K562 (cell line): ENCODE measurements at regions not wholly inside any gene's neighbourhood (a gene's known extent, or its start where the extent isn't known, plus 50 kb on each side); places are given as distances from the start of the nearest gene placed in this dataset.

Source experiments
- ATF2 ChIP-seq: sonication (generic); formaldehyde crosslinking; IDR thresholded peaks from 2 replicates; pipeline ENCODE4 v1.8.1; 2022; ENCODE audit warnings: missing genetic modification reagents
- DPF2 ChIP-seq: fragments of 450-650 bp; IDR thresholded peaks from 2 replicates; pipeline ENCODE4 v1.6.1; 2016
- TAF1 ChIP-seq: IDR thresholded peaks from 2 replicates; pipeline ENCODE4 v1.6.1; 2011; ENCODE audit warnings: mild to moderate bottlenecking, low read length, moderate library complexity; ENCODE audit not compliant: insufficient read depth, control insufficient read depth, severe bottlenecking; ENCODE audit errors: extremely low read depth

DNA sequence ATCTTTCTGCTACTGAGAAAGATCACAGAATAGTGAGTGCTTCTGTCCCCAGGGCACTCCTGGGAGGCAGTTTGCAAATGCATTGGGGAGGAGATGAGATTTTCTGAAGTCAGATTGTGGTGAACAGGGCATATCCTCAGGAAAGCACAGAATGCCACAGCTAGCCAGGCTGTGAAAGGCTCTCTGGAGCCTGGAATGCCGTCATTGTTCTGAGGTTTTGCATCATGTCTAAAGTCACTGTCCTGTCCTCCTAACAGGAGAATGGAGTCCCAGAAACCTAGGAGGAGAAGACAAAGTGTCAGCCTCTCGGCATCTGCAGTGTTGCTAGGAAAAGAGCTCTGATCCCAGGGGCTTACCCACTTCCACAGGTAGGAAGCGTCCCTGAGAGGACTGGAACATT, 69.2 kb upstream of the IGFBP3 start:
- TF ChIP-seq ATF2 (CRISPR knock-in tag) (no peak), TAF1 (no peak), DPF2 (no peak)
